Progenitor cell of endocrine pancreas (in vitro differentiated cells): ENCODE measurements at regions not wholly inside any gene's neighbourhood (a gene's known extent, or its start where the extent isn't known, plus 50 kb on each side); places are given as distances from the start of the nearest gene placed in this dataset.

Experiments used
- DNase-seq: peaks from one replicate; pipeline ENCODE4 v3.0.0; 2021; ENCODE audit warnings: low spot score; ENCODE audit not compliant: unreplicated experiment
- H3K27ac Mint-ChIP-seq: 2 replicates; pipeline ENCODE4 v1.8.0; 2021; ENCODE audit warnings: mild to moderate bottlenecking, moderate library complexity, mixed read lengths
- H3K27me3 Mint-ChIP-seq: 2 replicates; pipeline ENCODE4 v1.8.0; 2021; ENCODE audit warnings: mixed read lengths
- H3K36me3 Mint-ChIP-seq: 2 replicates; pipeline ENCODE4 v1.8.0; 2022; ENCODE audit warnings: mixed read lengths; ENCODE audit not compliant: insufficient read depth
- H3K4me1 Mint-ChIP-seq: 2 replicates; pipeline ENCODE4 v1.8.0; 2021; ENCODE audit warnings: low read depth, mixed read lengths
- H3K4me3 Mint-ChIP-seq: 2 replicates; pipeline ENCODE4 v1.8.0; 2021; ENCODE audit warnings: low read depth, mild to moderate bottlenecking, moderate library complexity, mixed read lengths
- H3K9me3 Mint-ChIP-seq: 2 replicates; pipeline ENCODE4 v1.8.0; 2021; ENCODE audit warnings: low read depth, mixed read lengths
- TF ChIP-seq, protein P1 (sequence below): fragments of 200-600 bp; sonication (generic); IDR thresholded peaks from one replicate; pipeline ENCODE4 v1.5.0; 2021; ENCODE audit warnings: antibody characterized with exemption, mild to moderate bottlenecking; ENCODE audit not compliant: unreplicated experiment

GRCh38 chr6:145139895-145140294, 595.4 kb downstream of the EPM2A start:
- TF ChIP-seq, protein P1, sequence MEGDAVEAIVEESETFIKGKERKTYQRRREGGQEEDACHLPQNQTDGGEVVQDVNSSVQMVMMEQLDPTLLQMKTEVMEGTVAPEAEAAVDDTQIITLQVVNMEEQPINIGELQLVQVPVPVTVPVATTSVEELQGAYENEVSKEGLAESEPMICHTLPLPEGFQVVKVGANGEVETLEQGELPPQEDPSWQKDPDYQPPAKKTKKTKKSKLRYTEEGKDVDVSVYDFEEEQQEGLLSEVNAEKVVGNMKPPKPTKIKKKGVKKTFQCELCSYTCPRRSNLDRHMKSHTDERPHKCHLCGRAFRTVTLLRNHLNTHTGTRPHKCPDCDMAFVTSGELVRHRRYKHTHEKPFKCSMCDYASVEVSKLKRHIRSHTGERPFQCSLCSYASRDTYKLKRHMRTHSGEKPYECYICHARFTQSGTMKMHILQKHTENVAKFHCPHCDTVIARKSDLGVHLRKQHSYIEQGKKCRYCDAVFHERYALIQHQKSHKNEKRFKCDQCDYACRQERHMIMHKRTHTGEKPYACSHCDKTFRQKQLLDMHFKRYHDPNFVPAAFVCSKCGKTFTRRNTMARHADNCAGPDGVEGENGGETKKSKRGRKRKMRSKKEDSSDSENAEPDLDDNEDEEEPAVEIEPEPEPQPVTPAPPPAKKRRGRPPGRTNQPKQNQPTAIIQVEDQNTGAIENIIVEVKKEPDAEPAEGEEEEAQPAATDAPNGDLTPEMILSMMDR, result no peak
- Mint-ChIP-seq H3K9me3 (peaks cover 2% of the 10 kb centered on the region), H3K27ac (no peak overlapping the region), H3K27me3 (no peaks in the 10 kb centered on the region), H3K4me1 (peaks cover 19% of the 10 kb centered on the region), H3K4me3 (no peak overlapping the region), H3K36me3 (no peaks in the 10 kb centered on the region)
- DNase-seq, result no peak

GRCh38 chr6:145141572-145141971, 593.7 kb downstream of the EPM2A start:
- Mint-ChIP-seq H3K9me3 (no peaks in the 10 kb centered on the region), H3K27ac (no peak overlapping the region), H3K27me3 (no peaks in the 10 kb centered on the region), H3K4me3 (no peak overlapping the region), H3K36me3 (no peaks in the 10 kb centered on the region), H3K4me1 (peaks cover 19% of the 10 kb centered on the region)
- no peak for DNase-seq
- TF ChIP-seq, protein P1, result no peak

DNA sequence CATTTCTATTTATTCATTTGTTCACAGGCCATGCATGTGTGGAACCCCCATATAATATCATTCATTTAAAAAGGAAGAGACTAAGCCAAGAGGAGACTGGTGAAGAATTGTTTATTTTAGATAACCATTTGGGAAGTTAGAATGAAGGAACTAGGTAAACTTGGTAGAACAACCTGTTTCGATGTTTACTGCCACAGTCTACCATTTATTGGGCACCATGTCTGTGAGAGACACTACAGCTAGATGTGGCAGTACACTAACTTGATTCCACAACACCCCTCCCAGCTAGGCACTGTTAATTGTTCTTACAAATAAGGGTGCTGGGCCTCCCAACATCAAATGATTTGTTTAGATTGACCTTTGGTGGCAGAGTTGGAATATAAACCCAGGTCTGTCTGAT, 592.4 kb downstream of the EPM2A start:
- TF ChIP-seq, protein P1, result no peak
- H3K4me3 Mint-ChIP-seq, result no peak overlapping the region

GRCh38 chr6:145143379-145143778, 591.9 kb downstream of the EPM2A start:
- no peaks in the 10 kb centered on the region for H3K9me3 Mint-ChIP-seq
- H3K4me3 Mint-ChIP-seq, result no peak overlapping the region
- H3K36me3 Mint-ChIP-seq, result no peaks in the 10 kb centered on the region
- no peak overlapping the region for H3K27ac Mint-ChIP-seq
- no peaks in the 10 kb centered on the region for H3K27me3 Mint-ChIP-seq
- peaks cover 19% of the 10 kb centered on the region for H3K4me1 Mint-ChIP-seq
- TF ChIP-seq, protein P1, result no peak
- DNase-seq, result no peak

More for the DNA sequence above, 592.4 kb downstream of the EPM2A start:
- no peaks in the 10 kb centered on the region for H3K9me3 Mint-ChIP-seq
- H3K36me3 Mint-ChIP-seq, result no peaks in the 10 kb centered on the region
- peaks cover 19% of the 10 kb centered on the region for H3K4me1 Mint-ChIP-seq
- no peaks in the 10 kb centered on the region for H3K27me3 Mint-ChIP-seq
- no peak overlapping the region for H3K27ac Mint-ChIP-seq
- no peak for DNase-seq

DNA sequence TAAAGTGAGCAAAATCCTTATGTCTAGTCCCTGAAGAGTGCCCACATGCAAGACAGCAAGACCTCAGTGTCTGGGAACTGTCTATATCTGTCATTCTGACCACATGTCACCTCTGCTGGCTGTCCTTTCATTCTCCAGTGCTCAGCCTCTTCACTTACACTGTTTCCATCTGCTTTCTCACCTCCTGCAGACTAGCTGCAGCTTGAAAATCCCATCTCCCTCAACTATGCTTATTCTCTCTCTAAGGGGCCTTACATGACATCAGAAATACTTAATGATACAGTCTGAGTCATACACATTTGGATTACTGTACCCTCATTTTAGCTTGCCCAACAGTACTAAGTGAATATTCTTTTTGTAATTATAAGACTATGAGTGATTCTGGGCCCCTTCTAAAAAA, 587.8 kb downstream of the EPM2A start:
- Mint-ChIP-seq H3K36me3 (no peaks in the 10 kb centered on the region), H3K27me3 (no peaks in the 10 kb centered on the region)
- TF ChIP-seq, protein P1, result no peak

More for the DNA sequence above, 587.8 kb downstream of the EPM2A start:
- DNase-seq, result no peak
- no peak overlapping the region for H3K4me3 Mint-ChIP-seq
- peaks cover 17% of the 10 kb centered on the region for H3K4me1 Mint-ChIP-seq
- no peak overlapping the region for H3K27ac Mint-ChIP-seq
- no peaks in the 10 kb centered on the region for H3K9me3 Mint-ChIP-seq
